A673 (cell line): ENCODE measurements at regions not wholly inside any gene's neighbourhood (a gene's known extent, or its start where the extent isn't known, plus 50 kb on each side); places are given as distances from the start of the nearest gene placed in this dataset.

Experiments used
- BruUV-seq: library from RNA; stranded (reverse); fragments of 400-500 nt; replicated peaks from 2 replicates; lab custom pipeline; 2021; lab: Mats Ljungman, UMichigan
- CTCF ChIA-PET: fragments of 300-600 bp; sonication (Branson Sonifier 250); formaldehyde crosslinking; loops from one replicate; lab custom pipeline; 2022; ENCODE audit warnings: antibody characterized with exemption; lab: Charles Lee
- POLR2A ChIA-PET: fragments of 300-600 bp; sonication (Branson Sonifier 250); formaldehyde crosslinking; loops from one replicate; lab custom pipeline; 2022; ENCODE audit warnings: antibody characterized with exemption; ENCODE audit not compliant: low non-redundant PET; lab: Charles Lee
- DNase-seq: peaks from one replicate; pipeline ENCODE4 v3.0.0-alpha.2; 2015; ENCODE audit warnings: low spot score
- H3K27ac ChIP-seq: fragments of 200-600 bp; sonication (generic); 2 replicates; pipeline ENCODE4 v1.5.1; 2016; ENCODE audit warnings: mixed run types, low read depth, mild to moderate bottlenecking, mixed read lengths, antibody characterized with exemption, low read length; ENCODE audit not compliant: poor library complexity, severe bottlenecking
- H3K27me3 ChIP-seq: fragments of 200-600 bp; sonication (generic); replicated peaks from 2 replicates; pipeline ENCODE4 v1.6.1; 2017; ENCODE audit warnings: mixed run types, low read depth, mild to moderate bottlenecking, mixed read lengths, antibody characterized with exemption, low read length; ENCODE audit not compliant: insufficient read depth, poor library complexity
- H3K36me3 ChIP-seq: fragments of 200-600 bp; sonication (generic); 2 replicates; pipeline ENCODE4 v1.6.1; 2016; ENCODE audit warnings: mixed run types, mild to moderate bottlenecking, mixed read lengths, antibody characterized with exemption, low read length; ENCODE audit not compliant: insufficient read depth, poor library complexity, severe bottlenecking
- H3K4me1 ChIP-seq: fragments of 200-600 bp; sonication (generic); 2 replicates; pipeline ENCODE4 v1.6.1; 2017; ENCODE audit warnings: mixed run types, mild to moderate bottlenecking, mixed read lengths, antibody characterized with exemption, low read length; ENCODE audit not compliant: insufficient read depth, poor library complexity, severe bottlenecking
- H3K4me3 ChIP-seq: fragments of 200-600 bp; sonication (generic); 2 replicates; pipeline ENCODE4 v1.5.1; 2016; ENCODE audit warnings: low read depth, mixed run types, mild to moderate bottlenecking, mixed read lengths, low read length; ENCODE audit not compliant: poor library complexity, severe bottlenecking
- H3K9me3 ChIP-seq: fragments of 200-600 bp; sonication (generic); 2 replicates; pipeline ENCODE4 v1.6.1; 2016; ENCODE audit warnings: mixed run types, low read depth, mild to moderate bottlenecking, mixed read lengths, antibody characterized with exemption, low read length; ENCODE audit not compliant: poor library complexity, severe bottlenecking
- CTCF ChIP-seq: fragments of 300-800, 200-600 bp; sonication (generic); conservative IDR thresholded peaks from 2 replicates; pipeline ENCODE4 v1.5.1; 2017; ENCODE audit warnings: low read depth, mild to moderate bottlenecking, antibody characterized with exemption, low read length, moderate library complexity, mixed read lengths
- EZH2 ChIP-seq: fragments of 200-600 bp; sonication (generic); IDR thresholded peaks from 2 replicates; pipeline ENCODE4 v1.6.1; 2017; ENCODE audit warnings: borderline replicate concordance, low read depth, mild to moderate bottlenecking, mixed read lengths, antibody characterized with exemption, low read length; ENCODE audit not compliant: poor library complexity, severe bottlenecking
- intact Hi-C: fragments of 100-400 bp; cut with micrococcal nuclease; formaldehyde crosslinking; loops from one replicate; pipeline ENCODE4 v1.10.0; 2022; ENCODE audit not compliant: unreplicated experiment

- no peak overlapping the region for H3K4me3 ChIP-seq
- no peaks in the 10 kb centered on the region for H3K4me1 ChIP-seq
- CTCF ChIA-PET: no interaction called here
- no TSS peak for BruUV-seq
- intact Hi-C loops: no loop called here
- TF ChIP-seq EZH2 (no peak), CTCF (no peak)
- no peak overlapping the region for H3K27ac ChIP-seq
- POLR2A ChIA-PET: no interaction called here
- DNase-seq: no peak
- H3K27me3 ChIP-seq: no peaks in the 10 kb centered on the region
- H3K9me3 ChIP-seq: no peaks in the 10 kb centered on the region
- no peaks in the 10 kb centered on the region for H3K36me3 ChIP-seq
These were observed 56.4 kb upstream of the LARP1 start for GRCh38 chr5:154698763-154699162.

- H3K27ac ChIP-seq: no peak overlapping the region
- intact Hi-C loops: no loop called here
- H3K27me3 ChIP-seq: no peaks in the 10 kb centered on the region
- TF ChIP-seq EZH2 (no peak), CTCF (no peak)
- CTCF ChIA-PET: no interaction called here
- no peaks in the 10 kb centered on the region for H3K36me3 ChIP-seq
- no peaks in the 10 kb centered on the region for H3K9me3 ChIP-seq
- H3K4me1 ChIP-seq: no peaks in the 10 kb centered on the region
- POLR2A ChIA-PET: no interaction called here
- DNase-seq: no peak
- BruUV-seq: no TSS peak
- H3K4me3 ChIP-seq: no peak overlapping the region
These were observed 57.8 kb upstream of the LARP1 start for GRCh38 chr5:154697371-154697770.

GRCh38 chr5:154696891-154697290 is 58.3 kb upstream of the LARP1 start:
- Histone ChIP-seq H3K36me3 (no peaks in the 10 kb centered on the region), H3K4me1 (no peaks in the 10 kb centered on the region), H3K27ac (no peak overlapping the region), H3K9me3 (no peaks in the 10 kb centered on the region), H3K4me3 (no peak overlapping the region), H3K27me3 (no peaks in the 10 kb centered on the region)
- no peak for DNase-seq
- ChIA-PET CTCF (no interaction called here), POLR2A (no interaction called here)
- BruUV-seq: no TSS peak
- intact Hi-C loops: no loop called here
- no peak for TF ChIP-seq CTCF
- no peak for TF ChIP-seq EZH2
